NCI-H187 (cell line): ENCODE measurements at regions not wholly inside any gene's neighbourhood (a gene's known extent, or its start where the extent isn't known, plus 50 kb on each side); places are given as distances from the start of the nearest gene placed in this dataset.
A peak's percentile ranks its signal among the peaks of the same experiment; 100 is the strongest.

ENCODE experiments used
- DNase-seq, 2 experiments: peaks; one replicate each; lab custom pipeline; 2025; lab: John Stamatoyannopoulos, UW

- no peak for DNase-seq
Observed at GRCh38 chr10:10516346-10517130, 501.1 kb upstream of the CELF2 start.

DNA sequence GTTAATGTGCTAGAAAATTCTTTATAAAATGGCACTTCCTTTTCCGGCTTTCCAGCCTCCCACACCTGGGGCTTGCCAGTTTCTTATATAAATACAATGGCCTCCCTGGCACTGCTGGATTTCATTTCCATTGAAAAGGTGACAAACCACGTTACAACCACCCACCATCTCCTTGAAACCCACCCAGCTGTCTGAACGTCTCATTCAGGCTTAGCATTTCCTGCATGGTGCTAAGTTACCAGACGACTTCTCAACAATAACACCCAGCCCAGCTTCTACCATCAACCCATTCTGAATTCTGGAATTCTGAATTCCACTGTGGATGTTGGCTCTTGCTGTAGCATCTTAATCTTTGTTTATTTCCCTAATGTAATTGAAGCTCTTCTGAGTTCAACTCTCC is 499.8 kb upstream of the CELF2 start:
- no peak for DNase-seq

- no peak for DNase-seq
Observed at GRCh38 chr10:10519674-10520073, 498.0 kb upstream of the CELF2 start.

- no peak for DNase-seq
Observed at GRCh38 chr10:10520491-10521385, 496.9 kb upstream of the CELF2 start.

DNA sequence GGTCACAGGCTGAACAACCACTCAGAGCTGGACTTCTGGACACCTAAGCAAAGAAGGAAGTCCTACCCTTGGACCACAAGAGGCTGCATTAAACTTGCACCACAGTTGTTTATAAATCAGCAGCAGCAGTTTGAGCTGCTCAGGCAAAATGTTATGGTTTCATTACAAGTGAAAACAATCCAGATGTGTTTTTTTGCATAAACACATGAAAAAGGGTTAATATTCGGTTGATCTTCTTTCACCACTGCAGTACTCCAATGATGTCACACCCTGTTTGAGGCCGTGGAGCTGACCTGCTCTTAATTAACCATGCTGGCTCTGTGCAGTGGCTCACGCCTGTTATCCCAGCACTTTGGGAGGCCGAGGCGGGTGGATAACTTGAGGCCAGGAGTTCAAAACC is 490.8 kb upstream of the CELF2 start:
- no peak for DNase-seq

DNA sequence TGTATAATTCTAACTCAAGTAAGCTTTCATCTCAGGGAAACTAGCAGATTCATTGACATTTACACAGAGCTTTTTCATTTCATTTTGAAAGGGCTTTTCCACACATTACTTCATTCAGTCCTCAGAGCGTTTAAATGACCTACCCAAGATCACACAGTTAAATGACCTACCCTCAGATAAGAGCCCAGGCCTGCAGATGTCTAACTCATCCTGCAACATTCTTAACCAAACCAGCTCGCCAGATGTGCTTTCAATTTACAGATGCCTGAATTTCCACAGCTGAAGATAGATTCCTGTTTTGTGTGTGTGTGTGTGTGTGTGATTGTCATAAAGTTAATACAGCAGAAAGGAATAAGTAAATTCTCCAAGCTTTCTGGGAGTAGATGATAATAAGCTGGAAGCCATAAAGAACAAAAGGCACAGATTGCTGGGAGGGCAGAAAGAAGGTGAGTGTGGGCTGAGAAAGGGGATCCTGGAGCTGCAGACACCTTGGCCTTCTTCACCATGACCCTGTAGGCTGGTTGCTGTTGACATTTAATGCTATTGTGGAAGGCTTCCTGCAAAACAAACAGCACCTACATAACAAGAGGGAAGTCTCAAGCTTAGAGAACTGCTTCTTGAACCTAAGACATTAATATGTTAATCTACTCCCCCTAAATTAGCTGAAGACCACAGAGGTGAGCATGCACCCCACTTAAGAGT is 489.7 kb upstream of the CELF2 start:
- DNase-seq, result no peak

DNA sequence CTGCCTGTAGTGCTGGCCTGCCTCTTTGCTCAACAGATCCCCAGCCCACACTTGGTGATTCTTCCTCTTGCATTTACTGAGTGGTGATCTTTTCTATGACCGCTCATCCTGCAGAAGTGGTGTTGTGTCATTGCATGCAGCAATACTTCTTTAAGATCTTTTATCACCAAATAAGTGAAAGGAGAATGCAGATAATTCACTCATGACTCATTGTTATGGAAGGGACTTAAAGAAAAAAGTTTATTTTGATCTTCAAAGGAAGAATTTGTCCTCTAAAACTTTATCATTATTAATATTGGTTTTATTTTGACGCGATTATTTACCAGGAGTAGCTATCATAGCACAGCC is 489.1 kb upstream of the CELF2 start:
- DNase-seq, result no peak

DNA sequence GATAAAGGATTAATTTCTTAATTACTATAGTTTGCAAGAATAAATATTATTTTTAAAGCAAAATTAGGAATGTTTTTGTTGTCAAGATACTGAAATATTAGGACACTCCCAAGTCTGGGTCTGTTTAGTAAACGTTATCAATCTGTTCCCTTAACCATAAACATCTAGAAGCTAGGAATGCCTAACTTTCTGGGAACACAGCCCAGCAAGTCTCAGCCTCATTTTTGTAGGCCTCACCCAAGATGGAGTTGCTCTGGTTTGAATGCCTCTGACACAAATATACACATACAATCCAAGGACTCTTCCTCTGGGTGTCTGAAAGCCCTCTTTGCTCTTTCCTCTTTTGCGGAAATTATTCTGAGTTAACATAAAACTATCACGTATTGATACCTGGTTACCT is 487.4 kb upstream of the CELF2 start:
- no peak for DNase-seq

DNA sequence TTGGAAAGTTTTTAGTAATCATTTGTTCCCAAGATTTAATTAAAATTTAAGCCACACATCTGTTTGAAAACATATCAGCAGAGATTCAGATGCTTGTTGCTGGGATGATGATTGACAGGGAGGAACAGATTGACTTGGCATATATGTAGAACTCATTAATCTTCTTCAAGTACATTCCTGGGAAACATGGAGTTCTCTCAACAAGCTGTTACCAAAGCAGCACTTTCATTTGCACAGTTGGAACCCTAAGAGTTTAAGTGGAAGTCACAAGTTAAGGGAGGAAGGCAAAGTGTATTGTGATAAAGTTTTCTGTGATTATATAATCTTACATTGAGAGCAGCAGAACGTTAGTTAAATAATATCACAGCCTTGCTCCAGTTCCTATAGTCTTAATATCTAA is 485.4 kb upstream of the CELF2 start:
- DNase-seq, result no peak

DNA sequence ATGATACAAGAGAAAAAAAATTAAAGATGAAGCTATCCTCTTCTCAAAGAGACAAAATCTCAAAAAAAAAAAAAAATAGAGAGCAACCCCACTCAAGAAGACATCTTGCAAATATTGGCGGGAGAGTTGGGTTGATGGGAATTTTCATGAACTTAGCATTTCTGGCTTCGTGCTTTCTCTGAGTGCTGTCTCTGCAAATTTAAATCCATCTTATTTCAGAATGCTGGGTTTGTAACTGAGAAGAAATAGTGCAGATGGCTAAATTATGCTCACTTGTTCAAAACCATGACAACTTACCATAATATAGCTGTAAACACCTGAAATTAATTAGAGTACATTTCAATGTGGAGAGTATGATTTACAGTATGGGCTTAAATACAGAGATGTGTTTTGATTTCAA is 484.8 kb upstream of the CELF2 start:
- no peak for DNase-seq

DNA sequence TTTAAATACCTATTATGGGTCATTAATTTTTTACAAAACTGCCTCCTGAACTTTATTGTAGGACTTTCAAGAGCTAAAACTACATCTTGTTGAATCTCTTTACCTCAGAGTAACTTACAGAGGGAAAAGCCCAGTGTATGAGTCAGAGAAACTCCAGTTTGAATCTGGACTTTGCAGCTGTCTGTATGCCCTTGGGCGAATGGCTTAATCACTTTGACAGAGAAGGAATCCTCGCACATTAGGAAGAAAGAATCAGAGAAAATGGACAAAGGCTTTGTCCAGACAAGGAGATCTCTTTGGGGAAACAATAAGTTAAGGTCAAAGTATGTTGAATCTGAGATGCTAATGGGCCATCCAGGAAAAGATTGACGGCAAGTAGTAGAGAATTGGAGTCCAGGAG is 484.2 kb upstream of the CELF2 start:
- no peak for DNase-seq

- DNase-seq, result no peak
Observed at GRCh38 chr10:10538326-10538725, 479.3 kb upstream of the CELF2 start.

GRCh38 chr10:10540398-10540797 is 477.3 kb upstream of the CELF2 start:
- no peak for DNase-seq

- DNase-seq, result no peak
Observed at GRCh38 chr10:10542477-10542876, 475.2 kb upstream of the CELF2 start.

GRCh38 chr10:10544890-10545289 is 472.8 kb upstream of the CELF2 start:
- no peak for DNase-seq

DNA sequence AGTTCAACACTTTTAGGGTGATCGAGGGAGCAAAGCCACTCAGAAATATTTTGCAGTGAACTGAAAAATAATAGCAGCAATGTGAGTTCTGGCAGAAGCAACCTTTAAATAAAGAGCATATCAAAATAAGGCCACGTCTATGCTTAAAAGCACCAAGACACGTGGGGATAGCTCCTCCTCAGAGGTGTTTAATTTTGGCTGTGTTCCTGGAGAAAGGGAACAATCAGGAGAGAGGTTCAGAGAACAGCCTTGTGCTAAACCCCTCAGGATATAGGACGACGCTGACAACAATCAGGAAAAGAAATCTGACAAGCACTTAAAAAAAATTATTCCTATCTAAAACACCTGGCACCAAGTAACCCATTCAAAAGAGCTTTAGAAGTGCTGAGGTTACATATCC is 471.9 kb upstream of the CELF2 start:
- no peak for DNase-seq

GRCh38 chr10:10551596-10552301 is 465.9 kb upstream of the CELF2 start:
- peak; percentile 49 to 61 for DNase-seq

GRCh38 chr10:10552948-10553347 is 464.7 kb upstream of the CELF2 start:
- no peak for DNase-seq

DNA sequence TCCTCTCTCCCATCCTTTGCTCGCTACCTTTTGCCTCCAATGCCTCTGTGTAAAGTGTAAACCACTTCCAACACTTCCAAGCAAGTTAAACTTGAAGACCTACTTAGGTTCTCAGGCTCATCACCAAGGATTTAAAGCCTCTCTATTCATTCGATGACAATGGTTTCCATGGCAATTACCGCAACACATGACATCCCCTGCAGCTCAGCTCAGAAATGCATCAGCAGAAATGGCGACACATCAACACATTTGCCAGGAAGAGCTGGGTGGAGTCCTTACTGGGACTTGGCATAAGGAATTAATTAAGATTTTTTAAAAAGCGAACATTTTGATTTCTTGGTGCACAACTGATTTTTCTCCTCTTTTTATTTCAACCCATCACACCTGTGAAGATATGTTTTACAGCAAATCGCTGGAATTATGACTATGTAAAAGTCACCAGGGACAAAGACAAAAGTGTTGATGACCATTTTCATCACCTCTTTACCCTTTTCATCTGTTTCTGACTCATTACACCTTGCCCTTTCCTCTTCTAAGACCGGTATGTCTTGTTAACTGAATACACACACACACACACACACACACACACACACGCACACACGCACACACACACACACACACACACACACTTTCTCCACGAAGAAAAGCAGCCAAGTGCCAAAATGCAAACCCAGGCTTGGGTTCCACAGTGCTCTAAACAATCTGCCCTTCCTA is 453.4 kb upstream of the CELF2 start:
- DNase-seq, result peak in 1 of 2 experiments; percentile 3

GRCh38 chr10:10576937-10577336 is 440.7 kb upstream of the CELF2 start:
- no peak for DNase-seq

GRCh38 chr10:10579709-10580108 is 438.0 kb upstream of the CELF2 start:
- no peak for DNase-seq
